HG03039 (cell line): ENCODE measurements at regions not wholly inside any gene's neighbourhood (a gene's known extent, or its start where the extent isn't known, plus 50 kb on each side); places are given as distances from the start of the nearest gene placed in this dataset.
"Not testable (repeated sequence)": the region's sequence is repeated elsewhere in the genome, so short reads cannot be mapped to it uniquely, and the experiment has no call there.

Experiments used
- ATAC-seq: cut with Tn5 transposase; IDR thresholded peaks from one replicate; pipeline ENCODE4 v1.9.1; 2021; ENCODE audit warnings: mild to moderate bottlenecking, moderate library complexity; ENCODE audit not compliant: unreplicated experiment

GRCh38 chr15:62895905-62896316 lies 146.6 kb upstream of the TPM1 start:
- ATAC-seq: no peak

- ATAC-seq: no peak
Observed at GRCh38 chr15:62896380-62896866, 146.1 kb upstream of the TPM1 start.

GRCh38 chr15:62896969-62897486 lies 145.5 kb upstream of the TPM1 start:
- ATAC-seq: no peak

DNA sequence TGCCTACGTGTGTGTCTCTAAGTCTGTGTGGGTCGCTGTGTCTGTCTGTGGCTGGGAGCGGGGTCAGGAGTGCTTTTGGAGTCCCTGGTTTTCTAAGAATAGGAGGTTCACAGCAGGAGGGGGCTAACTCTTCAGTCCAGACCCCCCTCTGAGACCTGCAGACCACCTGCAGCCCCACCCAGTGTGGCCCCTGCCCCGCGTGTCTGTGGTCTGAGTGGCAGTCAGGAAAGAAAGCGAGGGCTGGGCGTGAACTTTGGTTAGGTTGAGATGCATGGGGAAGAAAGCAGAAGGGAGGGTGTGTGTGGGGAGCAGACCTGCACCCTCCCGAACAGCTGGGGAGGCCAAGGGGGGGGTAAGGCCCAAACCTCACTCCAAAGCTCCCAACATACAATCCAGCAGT lies 144.9 kb upstream of the TPM1 start:
- ATAC-seq: no peak

- ATAC-seq: no peak
Observed at GRCh38 chr15:62899090-62899493, 143.5 kb upstream of the TPM1 start.

DNA sequence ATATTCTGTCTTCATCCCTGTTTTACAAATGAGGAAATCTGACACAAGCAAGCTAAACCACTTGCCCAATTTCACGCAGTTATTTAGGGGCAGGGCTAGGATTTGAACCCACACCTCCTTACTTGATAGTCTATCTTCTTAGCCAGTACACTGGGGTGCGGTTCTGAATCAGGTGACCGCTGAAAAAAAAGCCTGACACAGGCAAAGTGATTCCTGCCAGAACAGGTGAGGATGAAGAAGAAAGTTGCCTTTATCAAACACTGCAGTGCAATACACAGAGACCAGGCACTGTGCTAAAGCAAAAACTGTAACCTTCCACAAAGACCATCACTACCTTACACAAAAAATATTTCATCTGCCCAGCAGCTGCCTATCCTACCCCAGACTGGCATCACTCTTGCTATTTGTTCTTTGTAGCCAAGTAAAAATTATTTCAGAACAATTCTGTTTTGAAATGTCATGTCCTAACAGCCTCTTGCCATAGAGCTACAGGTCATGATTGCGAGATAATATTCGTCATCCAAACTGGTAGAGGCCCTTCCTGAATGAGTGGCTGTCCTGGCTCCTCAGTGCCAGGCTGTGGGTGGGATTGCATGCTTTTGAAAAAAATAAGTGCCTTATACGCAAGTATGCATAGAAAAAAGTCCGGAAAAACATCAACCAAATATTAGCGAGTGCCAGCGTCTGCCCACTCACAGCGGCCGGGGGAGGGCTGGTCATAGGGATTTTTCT lies 142.3 kb upstream of the TPM1 start:
- no peak for ATAC-seq

DNA sequence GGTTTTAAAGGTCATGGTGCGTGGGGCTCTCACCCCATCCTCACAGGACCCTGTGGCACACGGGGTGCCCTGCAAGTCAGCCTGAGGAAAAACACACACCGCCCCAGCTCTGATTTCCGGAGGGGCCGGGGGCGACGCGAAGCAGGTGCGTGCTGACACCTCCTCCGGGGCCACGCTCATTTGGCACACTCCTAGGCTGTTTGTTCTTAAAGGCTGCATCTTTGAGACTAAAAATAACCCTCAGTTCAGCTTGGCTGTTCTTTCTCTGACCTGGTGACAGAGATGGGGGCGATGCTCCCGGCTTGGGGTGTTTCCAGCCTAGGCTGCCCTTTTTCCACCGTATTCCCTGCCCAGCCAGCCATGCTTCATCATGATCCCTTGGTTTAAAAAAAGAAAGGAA lies 141.5 kb upstream of the TPM1 start:
- ATAC-seq: no peak

DNA sequence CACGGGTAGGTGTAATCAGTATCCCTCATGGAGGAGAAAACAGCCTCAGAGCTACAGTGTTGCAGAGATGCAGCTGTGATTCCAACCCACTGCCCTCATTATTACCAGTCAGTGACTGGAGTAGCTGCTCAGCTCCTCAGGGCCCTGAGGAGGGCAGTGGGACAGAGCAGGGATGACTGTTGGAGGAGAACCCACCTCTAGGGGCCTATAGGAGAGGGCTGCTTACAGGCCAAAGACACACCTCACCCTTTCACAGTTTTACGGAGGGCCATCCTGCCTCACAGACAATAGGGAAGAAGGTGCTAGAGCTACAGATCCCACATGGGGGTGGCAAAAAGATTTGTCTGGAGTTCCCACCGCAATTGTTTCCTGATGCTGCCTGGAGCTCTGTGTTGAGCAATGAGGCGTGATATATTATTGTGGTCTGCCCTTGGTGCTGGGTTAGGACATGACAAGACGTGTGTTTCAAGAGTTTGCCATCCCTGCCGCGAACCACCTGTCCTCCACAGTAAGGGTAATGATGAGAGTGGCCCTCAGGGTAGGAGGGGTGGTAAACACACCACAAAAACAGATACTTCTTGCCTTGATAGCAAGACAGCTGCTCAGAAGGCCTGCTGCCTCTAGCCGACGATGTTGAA lies 140.5 kb upstream of the TPM1 start:
- no peak for ATAC-seq

- ATAC-seq: no peak
Observed at GRCh38 chr15:62902821-62903220, 139.7 kb upstream of the TPM1 start.

DNA sequence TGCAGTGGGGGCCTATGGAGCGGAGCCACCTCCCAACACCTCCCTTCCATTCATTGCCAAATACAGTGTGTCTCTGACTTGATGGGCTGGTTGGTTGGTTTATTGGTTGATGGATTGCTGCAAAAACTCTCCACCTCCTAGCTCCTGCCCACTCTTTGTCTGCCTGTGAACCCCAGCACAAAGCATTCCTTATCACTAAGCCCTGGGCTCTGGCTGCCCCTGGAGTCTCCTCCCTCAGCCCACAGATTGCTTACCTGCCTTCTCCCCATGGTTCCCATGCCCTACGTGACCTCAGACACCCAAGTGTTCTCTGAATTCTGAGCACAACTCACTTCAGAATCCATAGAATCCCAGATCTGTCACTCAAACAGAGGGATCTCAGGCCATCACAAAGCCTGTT lies 139.1 kb upstream of the TPM1 start:
- ATAC-seq: no peak

- ATAC-seq: no peak
Observed at GRCh38 chr15:62904041-62904910, 138.3 kb upstream of the TPM1 start.

DNA sequence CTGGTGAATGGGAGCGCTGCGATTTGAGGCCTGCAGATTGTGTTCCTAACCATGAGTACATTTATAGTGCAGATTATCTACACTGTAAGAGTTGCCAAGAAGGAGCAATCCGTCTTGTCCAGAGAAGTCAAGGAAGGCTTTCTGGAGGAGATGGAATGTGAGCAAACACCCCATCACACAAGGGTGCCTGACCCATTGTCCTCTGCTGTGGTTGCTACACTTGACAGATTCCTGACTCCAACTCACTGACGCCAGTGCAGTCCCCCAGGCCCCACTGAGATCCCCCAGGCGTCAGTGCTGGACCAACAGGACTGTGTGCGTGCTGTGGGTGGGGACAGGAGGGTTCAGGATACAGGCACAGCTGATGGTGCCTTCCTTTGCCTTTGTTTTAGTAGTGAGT lies 135.9 kb upstream of the TPM1 start:
- no peak for ATAC-seq

GRCh38 chr15:62907275-62907674 lies 135.3 kb upstream of the TPM1 start:
- no peak for ATAC-seq

DNA sequence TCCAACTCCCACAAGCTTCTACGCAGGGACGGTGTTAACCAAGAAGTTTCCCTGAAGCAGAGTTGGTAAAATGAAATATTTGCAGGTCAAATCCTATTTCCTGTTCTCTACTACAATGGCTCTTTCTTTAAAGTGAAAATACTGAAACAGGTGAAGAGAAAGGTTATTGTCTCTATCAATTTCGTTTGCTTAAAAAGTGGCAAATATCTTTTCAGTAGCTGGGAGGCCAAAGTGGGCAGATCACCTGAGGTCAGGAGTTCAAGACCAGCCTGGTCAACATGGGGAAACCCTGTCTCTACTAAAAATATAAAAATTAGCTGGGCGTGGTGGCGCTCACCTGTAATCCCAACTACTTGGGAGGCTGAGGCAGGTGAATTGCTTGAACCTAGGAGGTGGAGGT lies 134.2 kb upstream of the TPM1 start:
- not testable (repeated sequence) for ATAC-seq

DNA sequence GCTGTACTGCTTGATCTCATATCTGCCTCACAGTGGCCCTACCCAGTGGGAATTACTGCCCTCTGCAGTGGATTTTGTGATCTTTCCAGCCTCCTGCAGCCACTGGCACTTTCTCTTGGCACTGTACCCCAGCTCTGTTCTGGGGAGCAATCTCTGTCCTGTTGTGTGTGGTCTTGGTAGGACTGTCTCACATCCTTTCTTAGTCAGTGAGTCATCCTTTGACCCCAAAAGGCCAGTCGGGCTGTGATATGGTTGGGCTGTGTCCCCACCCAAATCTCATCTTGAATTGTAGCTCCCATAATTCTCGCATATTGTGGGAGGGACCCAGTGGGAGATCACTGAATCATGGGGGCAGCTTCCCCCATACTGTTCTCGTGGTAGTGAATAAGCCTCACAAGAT lies 133.3 kb upstream of the TPM1 start:
- no peak for ATAC-seq

GRCh38 chr15:62912282-62912681 lies 130.3 kb upstream of the TPM1 start:
- ATAC-seq: no peak

DNA sequence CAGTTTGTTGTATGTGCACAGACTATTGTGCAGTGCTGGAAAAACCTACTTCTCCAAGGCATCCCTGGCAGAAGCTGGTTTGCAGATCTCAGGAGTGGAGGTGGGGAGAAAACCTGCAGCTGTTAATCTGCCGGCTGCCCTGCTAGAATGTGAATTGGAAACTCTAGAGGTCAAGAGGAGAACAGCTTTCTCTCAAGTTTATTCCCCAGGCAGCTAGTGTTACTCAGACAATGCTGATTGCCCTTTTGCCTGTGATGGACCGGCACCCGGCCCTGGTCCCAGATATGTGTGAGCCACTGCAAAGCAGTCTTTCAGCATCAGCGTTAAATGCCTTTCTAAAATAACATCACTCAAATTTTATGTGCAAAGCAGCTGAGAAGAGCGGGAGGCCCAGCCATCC lies 129.7 kb upstream of the TPM1 start:
- ATAC-seq: no peak

DNA sequence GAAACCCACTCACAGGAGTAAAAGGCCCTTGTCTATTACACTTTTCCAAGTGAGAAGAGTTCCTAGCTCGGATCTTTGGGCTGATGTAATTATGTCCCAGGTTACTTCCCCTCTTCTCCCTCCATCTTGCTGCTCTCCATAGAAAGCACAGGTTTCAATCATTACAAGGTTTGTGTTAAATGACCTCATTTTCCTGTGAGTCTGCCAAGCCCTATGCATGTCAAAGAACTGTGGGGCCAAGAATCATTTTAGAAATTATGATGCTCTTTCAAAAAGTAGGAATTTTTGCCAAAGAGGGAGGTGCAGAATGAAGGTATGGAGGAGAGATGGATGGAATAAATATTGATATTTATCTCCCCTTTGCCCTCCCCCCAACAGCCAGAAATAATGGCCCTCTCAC lies 129.3 kb upstream of the TPM1 start:
- ATAC-seq: no peak

- ATAC-seq: no peak
Observed at GRCh38 chr15:62914461-62915079, 128.0 kb upstream of the TPM1 start.

GRCh38 chr15:62920682-62921502 lies 121.7 kb upstream of the TPM1 start:
- no peak for ATAC-seq
